NCI-H526 treated with DMSO at 0.1 percent for 48 hours (cell line): ENCODE measurements at regions not wholly inside any gene's neighbourhood (a gene's known extent, or its start where the extent isn't known, plus 50 kb on each side); places are given as distances from the start of the nearest gene placed in this dataset.
"Not testable (repeated sequence)": the region's sequence is repeated elsewhere in the genome, so short reads cannot be mapped to it uniquely, and the experiment has no call there.

Experiments used
- DNase-seq: peaks from one replicate; lab custom pipeline; 2025; lab: John Stamatoyannopoulos, UW

DNA sequence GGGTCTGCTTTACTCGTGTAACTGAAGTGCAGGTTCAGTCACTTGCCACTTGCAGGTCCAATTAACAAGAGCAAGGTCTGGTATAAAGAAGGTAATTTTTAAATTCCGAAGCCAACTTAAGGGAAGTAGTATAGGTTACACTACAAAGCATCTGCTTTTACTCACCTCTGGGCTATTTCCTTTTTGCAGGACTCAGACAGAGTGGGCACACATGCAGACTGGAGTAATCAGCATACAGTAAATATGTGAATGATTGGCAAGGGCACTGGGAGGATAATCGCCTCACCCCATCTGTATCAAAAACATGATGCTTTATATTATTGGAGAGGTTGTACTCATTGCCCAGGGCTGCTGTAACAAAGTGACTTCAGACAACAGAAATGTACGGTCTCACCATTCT, 160.1 kb upstream of the CDH5 start:
- DNase-seq: no peak

DNA sequence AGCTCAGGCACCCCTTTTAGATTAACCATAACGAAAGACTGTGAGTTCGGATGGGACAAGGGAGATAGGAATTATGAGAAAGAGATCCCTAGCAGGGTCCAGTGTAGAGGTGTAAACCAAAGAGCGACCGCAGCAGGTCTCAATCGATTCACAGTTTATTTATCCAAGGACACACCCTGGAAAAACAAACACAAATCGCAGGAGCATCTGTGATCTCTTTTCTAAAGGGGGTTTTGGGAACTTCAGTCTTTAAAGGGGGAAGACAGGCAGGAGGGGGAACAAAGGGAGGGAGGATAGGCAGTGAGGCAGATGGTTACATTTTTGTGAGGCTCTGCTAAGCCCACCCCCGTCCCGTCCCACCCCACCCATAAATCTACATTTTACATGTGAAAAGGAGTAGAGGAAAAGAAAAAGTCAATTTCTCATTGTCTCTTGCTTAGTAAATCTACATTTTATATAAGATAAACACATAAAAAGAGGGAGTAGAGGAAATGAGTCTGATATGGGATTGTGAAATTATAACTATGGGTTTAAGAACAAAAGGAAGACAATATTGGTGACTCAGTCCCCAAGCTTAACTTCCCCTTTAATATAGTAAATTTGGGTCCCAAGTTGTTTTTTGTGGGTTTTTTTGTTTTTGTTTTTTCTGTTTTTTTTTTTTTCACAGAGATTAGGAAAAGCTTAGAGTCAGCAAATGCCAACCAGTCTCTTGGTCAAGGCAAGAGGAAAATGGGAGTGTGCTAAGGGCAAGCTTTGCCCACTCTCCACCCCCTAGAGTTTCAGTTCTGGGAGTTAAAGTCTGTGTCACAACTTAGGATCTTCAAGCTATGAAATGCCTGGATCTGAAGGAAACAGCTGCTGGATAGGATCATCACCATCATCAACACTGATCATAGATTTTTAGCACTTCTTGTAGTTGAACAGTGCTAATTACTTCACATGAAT, 160.9 kb upstream of the CDH5 start:
- peak; percentile 15 for DNase-seq

DNA sequence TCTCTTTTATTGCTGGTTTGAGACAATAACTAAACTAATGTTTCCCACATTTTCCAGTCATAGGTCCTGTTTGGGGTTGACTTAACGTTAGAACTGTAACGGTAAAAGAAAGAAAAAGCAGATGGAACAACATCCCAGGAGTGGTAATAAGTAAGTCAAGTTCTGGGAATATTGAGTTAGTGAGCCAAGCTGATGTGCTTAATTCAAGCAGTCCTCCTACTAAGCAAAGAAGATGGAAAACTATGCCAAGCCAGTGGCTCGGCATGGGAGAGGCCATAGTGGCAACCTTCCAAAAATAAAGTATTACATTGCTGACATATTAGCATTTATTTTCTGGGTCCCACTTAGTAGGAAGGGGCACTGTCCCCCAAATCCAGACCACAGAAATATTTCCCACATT, 161.7 kb upstream of the CDH5 start:
- no peak for DNase-seq

DNA sequence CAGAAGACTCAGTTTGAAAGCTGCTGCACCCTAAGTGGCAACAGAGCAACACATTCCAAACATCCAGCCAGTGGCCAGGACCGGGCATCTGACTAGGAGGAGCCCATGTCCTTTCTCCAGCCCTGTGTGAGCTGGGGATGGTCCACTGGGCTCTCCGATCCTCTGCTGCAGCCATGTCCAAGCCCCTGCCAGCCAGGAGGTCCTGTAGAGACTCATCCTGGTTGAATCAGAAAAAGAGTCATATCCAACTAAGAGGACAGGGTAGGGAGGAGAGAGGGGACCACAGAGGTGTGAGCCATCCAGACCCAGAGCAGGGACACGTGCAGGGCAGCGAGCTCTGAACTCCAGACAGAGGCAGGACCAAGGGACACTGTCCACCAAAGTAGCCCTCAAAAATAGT, 163.0 kb upstream of the CDH5 start:
- DNase-seq: no peak

DNA sequence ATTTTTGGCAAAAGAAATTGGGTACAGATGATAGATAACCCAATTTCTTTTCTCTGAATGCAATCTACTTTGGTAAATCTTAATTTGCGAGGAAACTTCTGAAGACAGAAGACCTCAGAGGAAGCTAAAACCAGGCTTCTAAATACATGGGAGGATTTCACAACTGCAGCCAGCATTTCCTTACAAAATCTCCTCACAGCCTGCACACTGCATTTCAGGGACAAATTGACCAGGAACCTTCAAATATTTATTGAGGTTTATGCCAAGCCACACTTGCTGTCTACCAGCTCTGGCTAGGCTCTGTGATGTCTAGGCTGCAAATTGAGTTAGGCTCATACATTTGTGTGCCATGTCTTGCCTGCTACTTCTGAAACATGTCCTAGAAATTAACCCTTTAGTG, 167.3 kb upstream of the CDH5 start:
- DNase-seq: no peak

DNA sequence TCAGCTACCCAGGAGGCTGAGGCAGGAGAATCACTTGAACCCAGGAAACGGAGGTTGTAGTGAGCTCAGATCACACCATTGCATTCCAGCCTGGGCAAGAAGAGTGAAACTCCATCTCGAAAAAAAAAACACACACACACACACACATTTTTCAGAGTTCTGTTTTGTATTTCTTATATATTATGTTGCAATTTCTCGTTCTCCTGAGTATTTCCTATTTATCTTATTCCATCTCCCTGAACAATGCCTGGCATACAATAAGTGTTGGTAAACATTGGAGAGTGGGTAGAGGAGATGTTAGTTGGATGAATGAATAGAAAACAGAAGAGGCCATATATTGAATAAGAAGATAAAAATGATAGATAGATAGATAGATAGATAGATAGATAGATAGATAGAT, 167.8 kb upstream of the CDH5 start:
- DNase-seq: no peak

DNA sequence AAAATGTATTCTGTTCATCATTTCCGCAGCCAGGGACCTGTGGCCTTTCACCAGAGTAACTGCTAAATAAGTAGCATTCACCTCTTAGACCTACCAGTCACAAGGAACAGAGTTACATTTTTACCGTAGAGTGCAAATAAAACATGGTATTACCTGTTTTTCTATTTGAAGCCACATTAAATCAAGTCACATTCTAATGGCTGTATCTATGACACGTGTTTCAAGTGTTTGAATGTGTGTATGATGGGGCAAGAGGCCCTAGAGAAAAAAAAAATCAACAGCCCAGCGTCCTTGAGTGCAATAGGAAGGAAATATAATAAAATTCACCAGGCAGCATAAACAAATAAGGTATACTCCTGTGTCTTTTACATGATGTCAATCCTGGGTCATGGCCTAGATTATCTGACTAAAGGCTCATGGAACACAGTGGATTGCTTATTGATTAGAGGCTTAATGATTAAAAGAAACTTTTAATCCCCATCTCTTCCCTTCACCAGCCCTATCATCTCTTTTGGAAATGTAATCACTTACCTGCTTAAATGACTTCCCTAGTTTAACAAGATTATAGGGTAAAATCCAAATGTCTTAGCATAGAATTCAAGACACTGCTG, 168.7 kb upstream of the CDH5 start:
- DNase-seq: no peak

DNA sequence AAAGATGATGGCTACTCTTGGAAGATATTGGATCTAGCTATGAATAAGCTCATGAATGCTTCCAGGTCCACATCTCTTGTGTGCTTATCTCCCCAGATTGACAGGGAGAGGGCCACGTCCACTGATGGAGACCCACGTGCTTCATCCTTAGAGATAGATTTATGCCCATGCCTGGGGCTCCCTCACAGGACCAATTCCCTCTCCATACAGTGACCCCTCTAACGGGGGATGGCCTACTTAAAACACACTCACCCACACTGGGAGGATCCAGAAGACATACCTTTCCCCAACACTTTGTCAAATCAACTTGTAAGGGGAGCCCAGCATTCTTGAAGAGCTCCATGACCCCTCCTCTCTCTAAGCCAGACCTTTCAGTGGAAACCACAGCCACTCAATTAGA, 169.7 kb upstream of the CDH5 start:
- DNase-seq: no peak

DNA sequence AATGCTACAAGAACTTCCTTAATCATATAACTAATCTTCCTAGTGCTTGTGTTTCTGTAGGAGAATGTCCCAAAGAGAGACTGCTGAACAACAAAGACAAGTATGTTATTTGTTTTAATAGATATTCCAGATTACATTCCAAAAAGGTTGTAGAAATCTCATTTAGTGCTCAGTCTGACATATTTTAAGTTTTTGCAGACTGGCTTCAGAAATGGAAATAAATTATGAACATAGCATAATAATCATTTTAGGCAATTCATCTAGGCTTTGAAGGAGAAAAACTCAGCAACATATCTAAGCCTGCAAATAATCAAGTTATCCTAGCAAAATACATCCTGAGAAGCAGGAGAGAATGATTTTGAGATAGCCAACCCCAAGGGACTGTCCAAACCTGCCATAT, 171.6 kb upstream of the CDH5 start:
- DNase-seq: no peak

DNA sequence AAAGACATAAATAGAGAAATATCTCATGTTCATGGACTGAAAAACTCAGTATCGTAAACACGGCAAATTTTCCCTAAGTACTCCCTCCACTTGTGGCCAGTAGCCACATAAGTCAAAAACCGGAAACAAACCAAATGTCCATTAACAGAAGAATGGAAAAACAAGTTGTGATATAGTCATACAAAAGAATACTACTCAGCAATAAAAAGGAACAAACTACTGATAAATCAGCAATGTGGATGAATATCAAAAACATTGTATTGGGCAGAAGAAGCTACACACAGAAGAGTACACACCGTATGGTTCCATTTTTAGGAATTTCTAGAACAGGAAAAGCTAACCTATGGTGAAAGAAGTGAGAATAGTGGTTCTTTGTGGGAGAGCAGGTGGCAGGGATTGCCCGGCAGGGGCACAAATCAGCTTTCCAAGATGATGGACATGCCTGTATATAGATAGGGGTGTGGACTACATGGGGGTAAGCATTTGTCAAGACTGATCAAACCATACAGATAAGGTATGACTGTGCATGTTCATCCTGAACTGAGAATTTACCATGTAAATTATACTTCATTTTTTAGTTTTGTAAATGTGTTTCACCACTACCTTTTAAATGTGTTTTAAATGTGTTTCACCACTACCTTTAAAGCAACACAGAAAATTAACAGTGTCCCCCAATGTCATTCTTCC, 172.8 kb upstream of the CDH5 start:
- DNase-seq: no peak

DNA sequence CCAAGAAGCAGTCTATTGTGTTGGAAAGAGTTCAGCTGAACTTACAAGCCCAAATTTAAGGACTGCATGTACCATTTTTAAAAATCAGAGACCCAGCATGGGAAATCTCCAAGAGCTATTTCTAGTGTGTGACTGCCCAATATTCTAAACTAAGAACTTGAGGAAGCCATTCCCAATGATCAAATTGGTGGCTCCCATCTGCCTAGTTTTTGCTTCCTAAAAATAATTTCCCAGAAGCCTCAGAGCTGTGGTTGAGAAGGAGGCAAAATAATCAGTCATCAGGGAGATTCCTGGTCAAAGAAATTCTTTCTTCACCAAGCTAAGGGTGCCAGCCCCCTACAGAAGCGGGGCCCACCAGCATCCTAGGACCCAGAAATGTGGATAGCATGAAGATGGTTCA, 176.1 kb upstream of the CDH5 start:
- DNase-seq: no peak

DNA sequence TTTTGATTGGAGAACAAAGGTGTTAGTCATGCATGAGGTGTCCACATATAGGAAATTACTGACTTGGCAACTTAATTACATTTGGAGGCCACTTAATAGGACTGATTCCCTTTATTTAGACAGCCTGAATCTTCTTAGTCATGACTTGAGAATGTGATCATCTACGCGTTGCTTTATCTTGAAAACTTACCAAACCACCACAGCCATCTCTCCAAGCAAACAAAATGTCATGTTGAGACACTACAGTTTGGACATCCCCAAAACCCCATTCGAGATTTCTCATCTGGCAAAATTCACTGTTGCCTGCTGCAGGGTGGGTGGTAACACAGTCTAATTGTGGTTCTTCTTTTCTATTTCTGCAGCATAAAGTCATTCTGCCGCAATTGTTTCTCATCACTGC, 176.5 kb upstream of the CDH5 start:
- no peak for DNase-seq

DNA sequence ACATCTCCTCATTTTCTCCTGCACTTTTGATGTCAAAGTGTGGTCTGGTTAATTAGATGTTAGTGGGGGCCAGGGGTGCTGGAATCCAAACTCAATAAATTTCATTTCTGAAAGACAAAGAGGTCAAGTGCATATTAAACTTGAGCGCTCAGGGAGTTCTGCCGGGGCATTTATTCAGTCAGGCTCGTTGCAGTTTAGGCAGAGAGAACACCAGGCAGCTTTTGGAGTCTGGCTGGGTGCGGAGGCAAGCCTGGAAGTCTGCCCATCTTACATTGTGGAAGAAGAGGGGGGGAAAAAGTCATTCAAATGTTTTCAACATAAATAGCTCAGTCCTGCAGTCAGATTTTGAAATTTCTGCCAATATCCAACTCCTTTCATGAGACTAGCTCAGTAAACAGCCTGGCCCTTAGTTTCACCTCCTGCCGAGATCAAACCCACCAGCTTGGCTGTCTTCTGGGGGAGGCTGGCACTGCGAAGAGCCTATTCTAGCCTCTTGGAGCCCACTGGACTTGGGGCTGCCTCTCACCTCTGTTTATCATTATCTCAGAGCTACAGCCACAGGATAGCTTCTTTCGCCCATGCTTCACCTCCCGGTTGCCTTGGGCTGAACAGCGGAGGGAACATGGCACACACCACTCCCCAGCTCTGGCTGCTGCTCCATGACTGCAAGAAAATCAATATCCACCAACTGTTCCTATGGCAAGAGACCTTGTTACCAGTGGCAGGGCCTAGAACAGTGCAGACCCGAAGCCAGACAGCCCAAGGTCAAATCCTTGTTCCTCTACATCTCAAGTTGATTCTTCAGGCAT, 177.4 kb upstream of the CDH5 start:
- DNase-seq: no peak

DNA sequence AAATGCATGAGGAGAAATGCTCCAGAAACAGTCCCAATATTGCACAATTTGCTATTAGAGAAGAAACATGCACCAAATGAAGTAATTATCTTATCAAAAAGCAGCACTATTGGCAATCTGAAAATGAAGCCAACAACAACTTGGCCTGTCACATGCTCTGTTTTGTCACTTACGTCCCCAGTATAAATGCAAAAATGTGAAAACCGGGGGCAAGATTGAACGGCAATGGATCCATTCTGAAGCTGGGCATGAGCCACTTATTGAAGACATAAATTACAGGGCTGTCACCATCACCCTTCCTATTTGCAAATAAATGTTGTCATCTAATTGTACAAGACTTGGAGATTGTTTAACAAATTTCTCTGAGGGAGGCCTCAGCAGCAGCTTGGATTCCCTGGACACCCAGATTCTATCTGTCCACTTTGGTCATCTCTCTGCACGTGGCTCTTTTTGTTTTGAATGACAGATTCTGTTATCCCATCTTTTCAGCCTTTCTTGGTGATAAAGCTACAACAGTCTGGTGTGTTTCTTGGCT, 180.2 kb upstream of the CDH5 start:
- no peak for DNase-seq

DNA sequence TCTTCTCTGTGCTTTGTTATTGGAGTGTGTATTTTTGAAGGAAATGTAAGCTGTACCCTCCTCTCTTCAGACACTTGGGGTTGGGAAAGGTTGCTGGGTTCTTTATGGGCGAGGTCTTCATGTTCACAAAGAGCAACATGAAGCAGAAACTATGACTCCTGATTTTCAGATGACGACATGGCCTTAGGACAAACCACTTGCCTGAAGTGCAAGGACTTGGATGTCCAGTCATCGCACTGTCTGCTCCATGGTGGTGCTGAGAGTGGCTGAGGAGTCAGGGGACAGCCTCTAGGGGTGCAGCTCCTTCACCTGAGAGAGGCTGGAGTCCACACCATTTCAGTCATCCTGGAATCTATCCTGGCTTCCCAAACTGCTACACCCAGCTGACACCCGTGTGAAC, 183.9 kb upstream of the CDH5 start:
- no peak for DNase-seq

DNA sequence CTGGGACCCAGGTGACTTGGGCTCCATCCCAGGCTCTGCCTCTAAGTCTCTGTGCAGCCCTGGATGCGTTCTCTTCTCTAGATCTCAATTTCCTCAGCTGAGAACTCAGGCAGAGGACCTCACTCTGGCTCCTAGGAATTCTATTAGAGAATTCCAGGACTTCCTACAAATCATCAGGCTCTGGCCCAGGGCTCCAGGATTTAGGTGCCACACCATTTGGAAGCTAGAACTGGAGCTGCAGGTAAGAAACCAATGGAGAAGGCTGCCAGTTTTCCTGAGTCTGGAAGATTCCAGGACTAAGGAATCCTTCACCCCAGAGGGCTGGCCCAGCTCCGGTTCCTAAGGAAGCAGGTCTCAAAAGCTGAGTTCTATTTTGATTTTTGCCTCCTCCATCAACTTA, 189.8 kb upstream of the CDH5 start:
- no peak for DNase-seq

DNA sequence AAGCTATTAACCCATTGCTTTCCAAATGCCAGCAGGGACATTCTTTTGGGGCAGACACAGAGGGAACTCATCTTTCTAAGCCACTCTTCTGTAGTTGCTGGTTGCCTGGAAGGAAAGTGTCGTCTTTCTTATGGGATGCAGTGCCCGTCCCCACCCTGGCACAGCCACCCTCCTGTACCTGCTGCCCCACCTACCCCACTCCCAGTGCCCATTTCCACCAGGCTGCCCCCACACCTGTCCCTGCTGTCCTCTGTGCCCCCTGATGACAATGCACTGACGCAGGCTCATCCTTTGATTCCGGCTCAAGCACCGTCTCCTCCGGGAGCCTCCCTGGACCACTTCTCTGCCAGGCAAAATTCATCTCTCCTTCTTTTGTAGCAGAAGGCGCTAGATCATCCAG, 190.4 kb upstream of the CDH5 start:
- DNase-seq: no peak

DNA sequence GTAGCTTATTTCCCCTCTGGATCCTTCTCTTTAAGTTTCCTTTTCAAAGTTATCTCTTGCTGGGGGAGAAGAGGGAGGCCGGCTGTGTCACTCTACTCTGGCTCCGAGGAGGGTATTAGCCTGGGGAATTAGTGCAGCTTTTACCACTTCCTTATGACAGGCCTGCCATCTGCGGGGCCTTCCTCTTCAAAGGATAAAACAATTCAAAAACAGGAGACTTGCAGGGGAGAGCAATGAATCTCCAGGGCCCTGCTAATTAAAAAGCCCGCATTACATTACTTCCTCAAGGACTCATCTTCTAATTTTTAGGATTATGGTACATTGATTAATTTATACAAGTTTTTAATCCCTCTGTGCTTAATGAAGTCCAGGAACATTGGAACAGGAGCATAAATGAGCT, 190.9 kb upstream of the CDH5 start:
- no peak for DNase-seq

DNA sequence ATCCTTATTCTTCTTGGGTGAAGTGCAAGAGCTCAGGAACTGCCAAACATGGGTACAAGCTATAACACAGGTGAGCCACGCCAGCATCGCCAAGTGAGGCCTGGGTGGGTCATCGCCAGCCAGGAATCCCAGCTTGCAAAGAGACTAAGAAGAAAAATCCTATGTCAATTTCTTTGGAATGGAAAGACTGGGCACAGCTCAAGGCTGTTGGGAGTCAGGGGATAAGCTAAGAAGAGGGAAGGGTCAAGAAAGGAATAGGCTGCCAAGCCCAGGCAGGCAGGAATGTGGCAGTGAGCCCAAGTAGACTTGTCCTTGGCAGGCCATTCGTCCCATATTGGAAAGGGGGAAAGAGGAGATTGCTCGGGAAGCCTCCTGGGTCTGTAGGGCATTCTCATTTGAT, 191.4 kb upstream of the CDH5 start:
- no peak for DNase-seq

DNA sequence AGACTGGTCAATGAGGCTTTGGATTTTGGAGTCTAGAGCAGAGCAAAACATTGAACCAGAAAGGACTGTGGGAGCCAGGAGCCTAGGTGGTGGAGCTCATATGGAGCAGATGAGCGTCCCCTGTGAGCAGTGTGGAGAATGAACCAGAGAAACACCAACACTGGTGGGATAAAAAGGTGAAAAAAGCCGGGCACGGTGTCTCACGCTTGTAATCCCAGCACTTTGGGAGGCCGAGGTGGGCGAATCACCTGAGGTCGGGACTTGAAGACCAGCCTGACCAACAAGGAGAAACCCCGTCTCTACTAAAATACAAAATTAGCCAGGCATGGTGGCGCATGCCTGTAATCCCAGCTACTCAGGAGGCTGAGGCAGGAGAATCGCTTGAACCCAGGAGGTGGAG, 192.7 kb upstream of the CDH5 start:
- not testable (repeated sequence) for DNase-seq

DNA sequence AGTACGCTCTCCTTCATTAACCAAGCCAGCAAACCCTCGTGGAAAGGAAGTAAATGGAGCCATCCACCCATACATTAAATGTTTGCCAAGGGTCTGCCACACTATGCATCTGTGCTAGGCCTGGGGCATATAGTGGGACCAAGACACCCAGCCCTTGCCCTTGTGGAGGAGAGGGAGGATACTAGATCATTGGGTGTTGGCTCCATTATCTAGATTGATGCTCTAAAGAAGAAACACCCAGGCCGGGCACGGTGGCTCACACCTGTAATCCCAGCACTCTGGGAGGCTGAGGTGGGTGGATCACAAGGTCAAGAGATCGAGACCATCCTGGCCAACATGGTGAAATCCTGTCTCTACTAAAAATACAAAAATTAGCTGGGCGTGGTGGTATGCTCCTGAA, 193.3 kb upstream of the CDH5 start:
- DNase-seq: not testable (repeated sequence)

DNA sequence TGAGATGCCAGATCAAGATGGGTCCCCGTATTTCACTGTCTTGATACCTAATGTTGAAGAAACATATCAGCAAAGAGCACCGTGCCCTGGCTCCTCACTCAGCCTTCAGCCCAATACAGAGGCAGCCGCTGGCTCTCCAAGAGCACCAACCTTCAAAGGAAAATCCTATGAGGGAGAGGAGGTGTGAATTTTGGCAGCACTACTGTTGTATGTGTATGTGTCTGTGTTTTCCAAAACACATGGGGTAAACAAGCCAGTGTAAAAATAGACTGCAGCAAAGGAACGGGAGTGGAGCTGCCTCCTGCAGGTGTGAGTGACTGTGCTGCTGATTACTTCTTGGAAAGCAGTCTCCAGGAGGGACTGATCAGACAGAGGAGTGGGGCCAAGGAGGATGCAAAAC, 194.0 kb upstream of the CDH5 start:
- no peak for DNase-seq
